ENCODE measurements at regions not wholly inside any gene's neighbourhood (a gene's known extent, or its start where the extent isn't known, plus 50 kb on each side); places are given as distances from the start of the nearest gene placed in this dataset.
"Not testable (repeated sequence)": the region's sequence is repeated elsewhere in the genome, so short reads cannot be mapped to it uniquely, and the experiment has no call there.

DNA sequence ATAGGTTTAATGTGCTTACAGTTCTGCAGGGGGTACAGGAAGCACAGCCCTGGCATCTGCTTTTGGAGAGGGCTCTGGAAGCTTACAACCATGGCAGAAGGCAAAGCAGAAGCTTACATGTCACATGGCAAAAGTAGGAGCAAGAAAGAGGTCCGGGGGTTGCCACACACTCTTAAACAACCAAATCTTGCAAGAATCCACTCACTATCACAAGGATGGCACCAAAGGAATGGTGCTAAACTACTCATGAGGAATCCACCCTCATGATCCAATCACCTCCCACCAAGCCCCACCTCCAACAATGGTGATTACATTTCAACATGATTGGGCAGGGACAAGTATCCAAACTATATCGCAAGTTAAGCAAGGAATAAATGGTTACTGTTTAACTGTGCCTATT lies 255.8 kb upstream of the AVPR1A start:
- no peak for DNase-seq (ENCODE audit: low read depth)

- no peak for DNase-seq (ENCODE audit: low read depth)
Observed at GRCh38 chr12:63404611-63405010, 253.6 kb upstream of the AVPR1A start.

GRCh38 chr12:63403256-63403655 lies 252.3 kb upstream of the AVPR1A start:
- no peak for DNase-seq (ENCODE audit: low read depth)

- no peak for DNase-seq (ENCODE audit: low read depth)
Observed at GRCh38 chr12:63400718-63401117, 249.7 kb upstream of the AVPR1A start.

GRCh38 chr12:63400318-63400717 lies 249.3 kb upstream of the AVPR1A start:
- DNase-seq (ENCODE audit: low read depth), result no peak

GRCh38 chr12:63397807-63398206 lies 246.8 kb upstream of the AVPR1A start:
- DNase-seq (ENCODE audit: low read depth), result no peak

GRCh38 chr12:63396135-63396534 lies 245.1 kb upstream of the AVPR1A start:
- DNase-seq (ENCODE audit: low read depth), result no peak

- DNase-seq (ENCODE audit: low read depth), result no peak
Observed at GRCh38 chr12:63394983-63395382, 244.0 kb upstream of the AVPR1A start.

GRCh38 chr12:63394349-63394748 lies 243.3 kb upstream of the AVPR1A start:
- no peak for DNase-seq (ENCODE audit: low read depth)

- no peak for DNase-seq (ENCODE audit: low read depth)
Observed at GRCh38 chr12:63389211-63389610, 238.2 kb upstream of the AVPR1A start.

GRCh38 chr12:63387771-63388170 lies 236.8 kb upstream of the AVPR1A start:
- DNase-seq (ENCODE audit: low read depth), result no peak

DNA sequence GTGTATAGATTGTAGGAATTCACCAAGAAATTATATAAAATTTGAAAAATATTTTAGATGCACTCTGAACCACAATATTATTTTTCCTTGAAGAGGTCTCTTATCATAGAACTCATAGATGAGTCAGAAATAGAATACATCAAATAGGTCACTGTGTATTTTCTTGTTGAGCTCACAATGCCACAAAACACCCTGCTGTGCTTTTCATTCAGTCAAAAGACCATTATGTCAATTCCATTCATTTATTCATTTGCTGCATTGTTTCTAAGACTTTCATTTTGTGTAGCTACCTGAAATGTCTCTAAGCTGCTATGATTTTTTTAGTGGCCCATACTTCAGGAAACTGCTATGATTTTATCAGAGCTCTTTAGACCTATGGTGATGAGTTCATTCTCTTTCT lies 231.9 kb upstream of the AVPR1A start:
- DNase-seq (ENCODE audit: low read depth), result no peak

GRCh38 chr12:63362791-63363190 lies 211.8 kb upstream of the AVPR1A start:
- DNase-seq (ENCODE audit: low read depth), result no peak

- DNase-seq (ENCODE audit: low read depth), result no peak
Observed at GRCh38 chr12:63362166-63362565, 211.2 kb upstream of the AVPR1A start.

GRCh38 chr12:63354969-63355368 lies 204.0 kb upstream of the AVPR1A start:
- DNase-seq (ENCODE audit: low read depth), result no peak

GRCh38 chr12:63353559-63353958 lies 202.6 kb upstream of the AVPR1A start:
- DNase-seq (ENCODE audit: low read depth), result no peak

DNA sequence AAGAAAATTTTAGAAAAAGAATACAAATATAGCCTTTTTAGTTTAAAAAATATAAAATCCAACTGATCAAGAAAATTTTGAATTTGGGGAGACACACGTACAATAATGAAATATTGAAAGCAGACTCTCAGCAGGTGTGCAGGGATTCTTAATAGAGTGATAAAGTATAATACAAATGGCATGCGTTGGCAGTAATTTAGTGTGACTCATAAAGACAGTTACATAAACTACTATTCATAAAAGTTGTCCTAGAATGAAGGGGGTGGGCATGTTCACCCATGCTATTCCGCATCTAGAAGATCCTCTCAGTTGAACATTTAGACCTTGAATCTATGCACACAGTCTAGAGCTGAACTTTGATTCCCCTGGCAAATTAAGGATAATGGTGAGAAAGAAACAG lies 200.4 kb upstream of the AVPR1A start:
- no peak for DNase-seq (ENCODE audit: low read depth)

DNA sequence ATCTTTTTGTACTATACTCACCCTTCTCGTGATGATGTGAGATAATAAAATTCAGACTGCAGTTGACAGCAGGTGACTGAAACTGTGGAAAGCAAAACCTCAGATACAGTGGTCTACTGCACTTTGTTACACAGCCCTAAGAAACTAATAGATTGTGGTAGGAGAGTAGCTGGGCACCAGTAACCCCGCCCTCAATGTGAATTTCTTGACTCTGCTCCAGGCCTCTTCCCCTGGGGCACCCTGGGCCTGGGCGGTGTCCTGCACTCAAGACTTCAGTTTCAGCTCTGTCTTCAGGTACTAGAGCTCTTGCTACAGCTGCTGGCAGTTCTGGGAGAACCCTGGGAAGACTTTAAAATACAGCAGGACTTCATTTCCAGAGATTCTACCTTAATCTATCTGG lies 197.6 kb upstream of the AVPR1A start:
- no peak for DNase-seq (ENCODE audit: low read depth)

DNA sequence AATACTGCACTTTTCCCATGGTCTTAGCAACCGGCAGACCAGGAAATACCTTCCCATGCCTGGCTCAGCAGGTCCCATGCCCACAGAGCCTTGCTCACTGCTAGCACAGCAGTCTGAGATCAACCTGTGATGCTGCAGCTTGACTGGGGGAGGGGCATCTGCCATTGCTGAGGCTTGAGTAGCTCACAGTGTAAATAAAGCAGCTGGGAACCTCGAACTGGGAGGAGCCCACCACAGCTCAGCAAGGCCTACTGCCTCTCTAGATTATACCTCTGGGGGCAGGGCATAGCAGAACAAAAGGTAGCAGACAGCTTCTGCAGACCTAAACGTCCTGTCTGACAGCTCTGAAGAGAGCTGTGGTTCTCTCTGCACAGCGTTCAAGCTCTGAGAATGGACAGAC lies 186.2 kb upstream of the AVPR1A start:
- not testable (repeated sequence) for DNase-seq (ENCODE audit: low read depth)

DNA sequence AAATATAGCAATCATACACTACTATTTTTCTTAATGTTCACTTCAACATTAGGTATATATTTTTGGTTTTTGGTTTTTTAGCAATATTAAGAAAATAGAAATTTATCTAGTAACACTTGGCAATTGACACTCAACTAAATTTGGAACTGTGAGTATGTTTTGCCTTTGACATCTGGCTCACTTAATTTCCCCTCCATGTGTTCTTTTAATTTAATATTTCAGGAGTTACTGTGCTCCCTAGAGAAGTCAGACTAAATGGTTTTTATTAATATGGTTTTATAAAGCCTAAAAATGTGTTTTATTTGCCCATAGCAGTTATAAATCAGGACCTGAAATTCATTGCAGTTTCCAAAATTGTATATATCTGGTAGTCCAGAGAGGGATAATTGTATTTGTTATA lies 175.3 kb upstream of the AVPR1A start:
- no peak for DNase-seq (ENCODE audit: low read depth)

DNA sequence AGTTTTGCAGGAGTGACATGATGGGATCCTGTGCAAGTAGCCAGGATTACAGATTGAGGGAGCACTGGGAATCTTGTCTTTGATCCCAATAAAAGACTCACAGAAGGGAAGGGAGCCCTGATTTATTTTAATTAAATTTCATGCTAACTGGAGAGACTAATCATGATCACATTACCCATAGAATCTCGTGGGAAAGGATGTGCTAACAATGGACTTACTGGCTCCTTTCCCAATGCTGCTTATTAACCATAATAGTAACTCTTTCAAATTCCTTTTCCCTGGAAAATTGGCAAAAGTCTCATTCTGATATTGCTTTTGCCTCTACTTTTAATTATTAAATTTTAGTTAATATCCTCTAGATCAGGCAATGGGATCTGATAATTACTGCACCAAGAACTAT lies 174.8 kb upstream of the AVPR1A start:
- DNase-seq (ENCODE audit: low read depth), result no peak

GRCh38 chr12:63323942-63324341 lies 172.9 kb upstream of the AVPR1A start:
- no peak for DNase-seq (ENCODE audit: low read depth)

DNA sequence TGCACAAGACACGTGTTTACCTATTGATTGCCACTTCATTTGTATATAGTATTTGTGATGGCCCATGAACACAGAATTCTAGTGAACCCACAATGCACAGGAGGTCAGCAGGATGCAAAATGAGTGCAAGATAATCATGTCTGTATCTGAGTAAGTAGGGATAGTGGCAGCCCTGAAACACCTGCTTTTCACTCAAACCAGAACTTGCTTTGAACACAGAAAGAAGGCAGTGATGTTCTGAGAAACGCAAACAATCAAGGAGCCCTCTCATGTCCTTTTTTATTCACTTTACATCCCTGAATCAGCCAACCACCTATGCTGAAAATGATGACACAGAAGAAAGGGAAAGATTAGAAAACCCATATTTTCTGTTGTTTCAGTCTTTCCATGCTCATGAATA lies 170.4 kb upstream of the AVPR1A start:
- DNase-seq (ENCODE audit: low read depth), result no peak

DNA sequence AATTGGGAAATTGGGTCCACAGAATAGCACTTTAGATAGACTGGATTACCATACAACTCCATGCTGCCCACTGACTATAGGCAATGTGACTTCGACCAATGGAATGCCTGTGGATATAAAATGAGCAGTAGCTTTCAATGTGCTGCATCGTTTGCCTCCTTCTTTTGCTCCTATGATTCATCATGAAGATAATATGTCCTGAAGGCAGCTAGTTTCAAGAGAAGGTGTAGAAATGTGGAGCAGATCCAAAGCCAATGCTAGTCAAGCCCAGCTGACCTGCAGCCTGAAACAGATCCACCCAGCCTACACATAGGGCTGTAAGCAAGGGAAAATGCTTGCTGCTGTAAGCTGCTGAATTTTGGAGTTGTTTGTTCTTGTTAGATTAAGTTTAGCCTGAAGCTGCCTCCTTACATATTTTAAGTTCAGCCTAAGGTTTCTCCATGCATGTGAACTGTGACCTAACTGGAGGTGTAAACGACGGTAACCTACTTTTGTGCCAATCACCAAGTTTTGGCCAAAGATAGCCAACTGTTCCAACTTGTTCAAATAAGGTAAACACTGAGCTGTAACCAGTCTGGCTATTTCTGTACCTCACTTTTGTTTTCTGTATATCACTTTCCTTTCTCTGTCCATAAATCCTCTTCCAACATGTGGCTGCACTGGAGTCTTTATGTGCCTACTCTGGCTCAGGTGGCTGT lies 169.1 kb upstream of the AVPR1A start:
- DNase-seq (ENCODE audit: low read depth), result no peak

GRCh38 chr12:63319386-63319785 lies 168.4 kb upstream of the AVPR1A start:
- no peak for DNase-seq (ENCODE audit: low read depth)
